Esophagus squamous epithelium (tissue), 5 donors: ENCODE measurements at regions not wholly inside any gene's neighbourhood (a gene's known extent, or its start where the extent isn't known, plus 50 kb on each side); places are given as distances from the start of the nearest gene placed in this dataset.

Source experiments
- DNase-seq: peaks from one replicate; lab custom pipeline; 2025; lab: John Stamatoyannopoulos, UW
- H3K27ac ChIP-seq, 4 donors: fragments of 200-600 bp; sonication (generic); one replicate each; pipeline ENCODE4 v1.5.1; 2016 to 2019; ENCODE audit warnings: mild to moderate bottlenecking in 1 of 4
- H3K27me3 ChIP-seq, 4 donors: fragments of 200-600 bp; sonication (generic); 1 replicate in 3 of 4; 2 replicates in 1 of 4; pipeline versions ENCODE4 v1.5.1 to v1.6.0; 2017 to 2021; ENCODE audit warnings: antibody characterized with exemption in 1 of 4
- H3K36me3 ChIP-seq, 3 donors: fragments of 200-600 bp; sonication (generic); one replicate each; pipeline ENCODE4 v1.5.1; 2016 to 2019
- H3K4me1 ChIP-seq, 3 donors: fragments of 200-600 bp; sonication (generic); one replicate each; pipeline ENCODE4 v1.5.1; 2017 to 2019
- H3K4me3 ChIP-seq, 4 donors: fragments of 200-600 bp; sonication (generic); 1 replicate in 3 of 4; 2 replicates in 1 of 4; pipeline ENCODE4 v1.5.1; 2016 to 2019; ENCODE audit warnings: mild to moderate bottlenecking in 2 of 4, moderate library complexity in 1 of 4
- H3K9me3 ChIP-seq, 3 donors: fragments of 200-600 bp; sonication (generic); one replicate each; pipeline ENCODE4 v1.5.1; 2016 to 2019
- CTCF ChIP-seq, 6 experiments: fragments of 450-650 bp in 4 of 6; fragments of 200-600 bp in 2 of 6; sonication (generic) in 2 of 6; IDR thresholded peaks; one replicate each; pipeline ENCODE4 v1.5.1; 2016 to 2019; ENCODE audit warnings: antibody characterized with exemption in 6 of 6, mild to moderate bottlenecking in 4 of 6, moderate library complexity in 4 of 6
- POLR2A ChIP-seq, 4 donors: fragments of 450-650 bp; IDR thresholded peaks; one replicate each; pipeline ENCODE4 v1.6.1; 2017; ENCODE audit warnings: antibody characterized with exemption in 4 of 4, mild to moderate bottlenecking in 4 of 4, moderate library complexity in 3 of 4
- WGBS, 2 donors: methylation state at CpG; one replicate each; pipeline ENCODE4 v1.1.5; 2018; 5-methylcytosine and 5-hydroxymethylcytosine counted together
- intact Hi-C: fragments of 100-400 bp; cut with DNase I; formaldehyde crosslinking; loops from one replicate; pipeline ENCODE4 v1.15.0; 2022
- donor health status: DM: yes; HTN: yes; CAD: no.

- no peaks in the 10 kb centered on the region for H3K4me1 ChIP-seq
- WGBS, 2 donors: 50 to 74% methylated on average over 2 of the region's 2 CpGs
- no peak overlapping the region for H3K4me3 ChIP-seq
- no peaks in the 10 kb centered on the region for H3K36me3 ChIP-seq
- intact Hi-C loops: no loop called here
- no peak overlapping the region for H3K27ac ChIP-seq
- no peaks in the 10 kb centered on the region for H3K27me3 ChIP-seq
- DNase-seq: no peak
- no peaks in the 10 kb centered on the region for H3K9me3 ChIP-seq
- no peak for TF ChIP-seq CTCF (IDR thresholded peaks at IDR 0.05)
- no peak for TF ChIP-seq POLR2A (IDR thresholded peaks at IDR 0.05)
Measured at GRCh38 chr5:26553079-26553478, 485.3 kb downstream of the CDH9 start.

GRCh38 chr5:26543987-26544386 lies 494.4 kb downstream of the CDH9 start:
- 79 to 82% methylated on average over 1 of the region's 1 CpG for WGBS, 2 donors
- DNase-seq: no peak
- H3K9me3 ChIP-seq: peaks cover 0 to 9% (median 3%) of the 10 kb centered on the region in 3 donors
- H3K4me3 ChIP-seq: no peak overlapping the region
- H3K27me3 ChIP-seq: no peaks in the 10 kb centered on the region
- intact Hi-C loops: no loop called here
- H3K27ac ChIP-seq: no peak overlapping the region
- no peak for TF ChIP-seq CTCF (IDR thresholded peaks at IDR 0.05)
- no peak for TF ChIP-seq POLR2A (IDR thresholded peaks at IDR 0.05)
- no peaks in the 10 kb centered on the region for H3K36me3 ChIP-seq
- H3K4me1 ChIP-seq: no peaks in the 10 kb centered on the region

GRCh38 chr5:26538226-26538625 lies 500.2 kb downstream of the CDH9 start:
- Histone ChIP-seq H3K36me3 (no peaks in the 10 kb centered on the region), H3K9me3 (peaks cover 0 to 5% (median 0%) of the 10 kb centered on the region in 3 donors), H3K27ac (no peak overlapping the region), H3K4me1 (no peaks in the 10 kb centered on the region), H3K4me3 (no peak overlapping the region), H3K27me3 (no peaks in the 10 kb centered on the region)
- intact Hi-C loops: no loop called here
- DNase-seq: no peak
- WGBS, 2 donors: 77 to 81% methylated on average over 1 of the region's 1 CpG
- no peak for TF ChIP-seq CTCF (IDR thresholded peaks at IDR 0.05)
- no peak for TF ChIP-seq POLR2A (IDR thresholded peaks at IDR 0.05)

GRCh38 chr5:26535215-26535614 lies 503.2 kb downstream of the CDH9 start:
- intact Hi-C loops: no loop called here
- H3K4me3 ChIP-seq: no peak overlapping the region
- no peak overlapping the region for H3K27ac ChIP-seq
- H3K4me1 ChIP-seq: no peaks in the 10 kb centered on the region
- no peaks in the 10 kb centered on the region for H3K9me3 ChIP-seq
- no peaks in the 10 kb centered on the region for H3K36me3 ChIP-seq
- H3K27me3 ChIP-seq: no peaks in the 10 kb centered on the region
- DNase-seq: no peak
- 34 to 46% methylated on average over 3 of the region's 3 CpGs for WGBS, 2 donors
- TF ChIP-seq CTCF (IDR thresholded peaks at IDR 0.05): no peak
- no peak for TF ChIP-seq POLR2A (IDR thresholded peaks at IDR 0.05)

GRCh38 chr5:26530305-26530704 lies 508.1 kb downstream of the CDH9 start:
- Histone ChIP-seq H3K27me3 (no peaks in the 10 kb centered on the region), H3K4me1 (no peaks in the 10 kb centered on the region), H3K4me3 (no peak overlapping the region), H3K9me3 (no peaks in the 10 kb centered on the region), H3K36me3 (no peaks in the 10 kb centered on the region), H3K27ac (no peak overlapping the region)
- no peak for DNase-seq
- WGBS, 2 donors: 55 to 60% methylated on average over 2 of the region's 2 CpGs
- TF ChIP-seq POLR2A (IDR thresholded peaks at IDR 0.05): no peak
- TF ChIP-seq CTCF (IDR thresholded peaks at IDR 0.05): no peak
- intact Hi-C loops: no loop called here
